ENCODE measurements at regions not wholly inside any gene's neighbourhood (a gene's known extent, or its start where the extent isn't known, plus 50 kb on each side); places are given as distances from the start of the nearest gene placed in this dataset.

GRCh38 chr1:11407301-11407994, 71.5 kb upstream of the DISP3 start:
- 64 to 65% methylated on average over 13 of the region's 13 CpGs for WGBS, 2 donors
- TF ChIP-seq, protein P1, sequence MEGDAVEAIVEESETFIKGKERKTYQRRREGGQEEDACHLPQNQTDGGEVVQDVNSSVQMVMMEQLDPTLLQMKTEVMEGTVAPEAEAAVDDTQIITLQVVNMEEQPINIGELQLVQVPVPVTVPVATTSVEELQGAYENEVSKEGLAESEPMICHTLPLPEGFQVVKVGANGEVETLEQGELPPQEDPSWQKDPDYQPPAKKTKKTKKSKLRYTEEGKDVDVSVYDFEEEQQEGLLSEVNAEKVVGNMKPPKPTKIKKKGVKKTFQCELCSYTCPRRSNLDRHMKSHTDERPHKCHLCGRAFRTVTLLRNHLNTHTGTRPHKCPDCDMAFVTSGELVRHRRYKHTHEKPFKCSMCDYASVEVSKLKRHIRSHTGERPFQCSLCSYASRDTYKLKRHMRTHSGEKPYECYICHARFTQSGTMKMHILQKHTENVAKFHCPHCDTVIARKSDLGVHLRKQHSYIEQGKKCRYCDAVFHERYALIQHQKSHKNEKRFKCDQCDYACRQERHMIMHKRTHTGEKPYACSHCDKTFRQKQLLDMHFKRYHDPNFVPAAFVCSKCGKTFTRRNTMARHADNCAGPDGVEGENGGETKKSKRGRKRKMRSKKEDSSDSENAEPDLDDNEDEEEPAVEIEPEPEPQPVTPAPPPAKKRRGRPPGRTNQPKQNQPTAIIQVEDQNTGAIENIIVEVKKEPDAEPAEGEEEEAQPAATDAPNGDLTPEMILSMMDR (IDR thresholded peaks at IDR 0.05) = no peak
- TF ChIP-seq EP300 (IDR thresholded peaks at IDR 0.05) (no peak), POLR2A (IDR thresholded peaks at IDR 0.05) (no peak), POLR2AphosphoS5 (IDR thresholded peaks at IDR 0.05) (no peak)
- ATAC-seq (ENCODE audit: low FRiP score in 2 of 2) = no peak

GRCh38 chr1:11412141-11412540, 66.8 kb upstream of the DISP3 start:
- no peaks in the 10 kb centered on the region for H3K9me3 ChIP-seq
- 61 to 76% methylated on average over 3 of the region's 3 CpGs for WGBS, 2 donors
- H3K4me3 ChIP-seq = no peak overlapping the region
- TF ChIP-seq, protein P1 (IDR thresholded peaks at IDR 0.05) = no peak
- TF ChIP-seq POLR2AphosphoS5 (IDR thresholded peaks at IDR 0.05) = no peak
- TF ChIP-seq EP300 (IDR thresholded peaks at IDR 0.05) = no peak
- no peak for TF ChIP-seq POLR2A (IDR thresholded peaks at IDR 0.05)
- DNase-seq (no peak), ATAC-seq (ENCODE audit: low FRiP score in 2 of 2) (no peak)
- no peaks in the 10 kb centered on the region for H3K36me3 ChIP-seq
- no peaks in the 10 kb centered on the region for H3K27me3 ChIP-seq
- no peaks in the 10 kb centered on the region for H3K4me1 ChIP-seq
- H3K27ac ChIP-seq = no peak overlapping the region

More at GRCh38 chr1:11407301-11407994, 71.5 kb upstream of the DISP3 start:
- H3K27ac ChIP-seq = no peak overlapping the region
- no peak for DNase-seq
- no peaks in the 10 kb centered on the region for H3K36me3 ChIP-seq
- H3K4me3 ChIP-seq = no peak overlapping the region
- H3K9me3 ChIP-seq = no peaks in the 10 kb centered on the region
- H3K4me1 ChIP-seq = no peaks in the 10 kb centered on the region
- H3K27me3 ChIP-seq = no peaks in the 10 kb centered on the region

GRCh38 chr1:11413986-11414391, 65.0 kb upstream of the DISP3 start:
- ATAC-seq (ENCODE audit: low FRiP score in 2 of 2) (no peak), DNase-seq (no peak)
- Histone ChIP-seq H3K9me3 (no peaks in the 10 kb centered on the region), H3K27me3 (no peaks in the 10 kb centered on the region), H3K4me3 (no peak overlapping the region), H3K4me1 (no peaks in the 10 kb centered on the region), H3K36me3 (no peaks in the 10 kb centered on the region), H3K27ac (no peak overlapping the region)
- WGBS, 2 donors = 32 to 38% methylated on average over 8 of the region's 8 CpGs
- TF ChIP-seq EP300 (IDR thresholded peaks at IDR 0.05) = no peak
- no peak for TF ChIP-seq POLR2A (IDR thresholded peaks at IDR 0.05)
- TF ChIP-seq POLR2AphosphoS5 (IDR thresholded peaks at IDR 0.05) = no peak
- TF ChIP-seq, protein P1 (IDR thresholded peaks at IDR 0.05) = no peak

DNA sequence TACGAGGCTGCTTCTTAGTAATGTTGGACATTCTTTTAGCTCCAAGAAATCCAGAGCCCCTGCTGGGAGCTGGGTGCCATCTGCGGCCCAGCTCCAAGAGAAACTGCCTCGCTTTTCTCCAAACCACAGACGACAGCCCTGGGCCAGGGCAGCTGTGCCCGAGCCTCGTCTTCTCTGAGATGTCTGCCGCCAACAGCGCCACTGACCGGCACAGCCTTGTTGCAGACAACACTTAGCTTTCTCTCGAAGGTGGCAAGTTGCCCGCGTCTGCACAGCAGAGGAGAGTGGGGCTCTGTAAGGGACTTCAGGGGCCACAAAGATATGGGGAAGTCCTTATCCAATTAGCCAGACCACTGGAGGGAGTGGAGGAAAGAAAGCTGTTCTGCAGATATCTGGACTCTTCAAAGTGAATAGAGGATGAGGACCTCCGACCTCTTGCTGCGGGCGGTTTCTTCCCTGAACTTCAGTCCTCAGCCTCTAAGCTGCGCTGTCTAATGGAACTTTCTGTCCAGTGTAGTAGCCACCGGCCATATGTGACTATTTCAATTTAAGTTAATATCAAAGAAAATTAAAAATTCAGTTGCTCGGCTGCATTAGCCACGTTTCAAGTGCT, 63.9 kb upstream of the DISP3 start:
- WGBS, 2 donors = 75 to 80% methylated on average over 18 to 19 of the region's 19 CpGs
- TF ChIP-seq, protein P1 (IDR thresholded peaks at IDR 0.05) = no peak
- TF ChIP-seq EP300 (IDR thresholded peaks at IDR 0.05) = no peak
- no peak for TF ChIP-seq POLR2AphosphoS5 (IDR thresholded peaks at IDR 0.05)
- no peak for TF ChIP-seq POLR2A (IDR thresholded peaks at IDR 0.05)

More for the DNA sequence above, 63.9 kb upstream of the DISP3 start:
- peak in 1 of 2 donors; percentile 44 for DNase-seq
- Histone ChIP-seq H3K36me3 (no peaks in the 10 kb centered on the region), H3K27ac (no peak overlapping the region), H3K9me3 (no peaks in the 10 kb centered on the region), H3K4me3 (no peak overlapping the region), H3K27me3 (no peaks in the 10 kb centered on the region), H3K4me1 (no peaks in the 10 kb centered on the region)
- ATAC-seq (ENCODE audit: low FRiP score in 2 of 2) = no peak
